ENCODE measurements at regions not wholly inside any gene's neighbourhood (a gene's known extent, or its start where the extent isn't known, plus 50 kb on each side); places are given as distances from the start of the nearest gene placed in this dataset.

- Histone ChIP-seq H3K9me3 (ENCODE audit: control insufficient read depth, insufficient read depth, low read length) (no peaks in the 10 kb centered on the region), H2BK120ac (ENCODE audit: low read depth, low read length) (no peak overlapping the region), H2BK15ac (ENCODE audit: low read depth, low read length) (no peak overlapping the region), H3K27ac (ENCODE audit: insufficient read depth, low read length) (no peak overlapping the region), H3K27me3 (ENCODE audit: control insufficient read depth, insufficient read depth, low read length) (no peaks in the 10 kb centered on the region; the same call in 1 of the 2 replicates), H3K23ac (ENCODE audit: low read depth, low read length) (no peak overlapping the region), H4K5ac (ENCODE audit: low read depth, low read length) (no peak overlapping the region), H3K36me3 (ENCODE audit: control insufficient read depth, insufficient read depth, low read length) (no peaks in the 10 kb centered on the region), H3K18ac (ENCODE audit: low read depth, low read length) (no peak overlapping the region), H3K14ac (replicated peaks; ENCODE audit: low read depth, low read length) (no peak overlapping the region), H2BK20ac (ENCODE audit: low read depth, low read length) (no peak overlapping the region), H4K20me1 (ENCODE audit: insufficient read depth, low read length) (no peaks in the 10 kb centered on the region), H2AFZ (replicated peaks; ENCODE audit: low read length, poor library complexity) (no peak overlapping the region), H3K4ac (ENCODE audit: low read depth, low read length) (no peak overlapping the region), H3K4me2 (ENCODE audit: low read depth, low read length) (no peak overlapping the region), H2BK5ac (ENCODE audit: low read depth, low read length, poor library complexity, severe bottlenecking) (no peak overlapping the region), H3K4me1 (ENCODE audit: control insufficient read depth, insufficient read depth, low read length) (no peaks in the 10 kb centered on the region), H4K8ac (ENCODE audit: low read depth in 2 of 2, low read length in 2 of 2) (no peak overlapping the region), H3K56ac (ENCODE audit: extremely low read depth, insufficient read depth, low read length) (no peak overlapping the region), H3K9ac (ENCODE audit: low read depth, low read length) (no peak overlapping the region), H3K79me1 (ENCODE audit: low read depth in 1 of 2, low read length in 2 of 2) (no peaks in the 10 kb centered on the region), H2AK5ac (ENCODE audit: low read depth, low read length) (no peak overlapping the region), H4K91ac (ENCODE audit: insufficient read depth, low read depth, low read length) (no peak overlapping the region), H3K9me1 (ENCODE audit: insufficient read depth, low read length) (no peaks in the 10 kb centered on the region), H3K4me3 (ENCODE audit: insufficient read depth, low read depth, low read length) (no peak overlapping the region), H2AK9ac (replicated peaks; ENCODE audit: low read depth, low read length, poor library complexity) (no peak overlapping the region)
- 100% methylated on average over 2 of the region's 3 CpGs; no CpG with 5 or more reads in 1 of the 2 experiments for WGBS, 2 experiments (ENCODE audit: extremely low coverage in 2 of 2, insufficient read length in 1 of 2)
- TF ChIP-seq SMC3 (IDR thresholded peaks at IDR 0.05; ENCODE audit: low read depth, low read length) (peak; percentile 70), CTCF (conservative IDR thresholded peaks at IDR 0.05; ENCODE audit: low read depth, low read length) (peak; percentile 59), BHLHE40 (IDR thresholded peaks at IDR 0.05; ENCODE audit: low read depth, low read length) (no peak), RAD21 (IDR thresholded peaks at IDR 0.05; ENCODE audit: low read length) (peak; percentile 78)
- ATAC-seq (ENCODE audit: low read depth) (peak; percentile 81), DNase-seq (peak; percentile 66)
- dilution Hi-C loops (cut with HindIII; ENCODE audit: low sequenced_read_pairs, unreplicated experiment) (no loop called here), in situ Hi-C loops (cut with MboI; ENCODE audit: low sequenced_read_pairs) (loop anchor here (10.0 kb wide), 1 partner anchor 227 kb away; no protein-coding TSS in a partner anchor), intact Hi-C loops (cut with micrococcal nuclease) (loop anchor here (1.0 kb wide), 3 partner anchors 231 to 728 kb away; no protein-coding TSS in a partner anchor)
- ChIA-PET CTCF (interaction anchor here (0.8 kb wide), 3 partner anchors 13 to 232 kb away, joined by 3 to 4 read pairs (median 3); no protein-coding TSS in a partner anchor), POLR2A (ENCODE audit: unreplicated experiment) (no interaction called here)
- no TSS peak for BruUV-seq (replicated peaks)
These were observed 74.8 kb upstream of the PDE4B start for GRCh38 chr1:65717815-65718454.
